Activated T-cell treated with anti-CD3 and anti-CD28 coated beads, Interleukin-2, amount 50 U/mL, for 48 hours (primary cell): ENCODE measurements at regions not wholly inside any gene's neighbourhood (a gene's known extent, or its start where the extent isn't known, plus 50 kb on each side); places are given as distances from the start of the nearest gene placed in this dataset.

ENCODE experiments used
- DNase-seq, 2 experiments: peaks; one replicate each; pipeline ENCODE4 v3.0.0-alpha.2; 2020

GRCh38 chr20:6886065-6886729 lies 118.7 kb downstream of the BMP2 start:
- DNase-seq = no peak

- no peak for DNase-seq
Measured at GRCh38 chr20:6887966-6888365, 120.5 kb downstream of the BMP2 start.

GRCh38 chr20:6888736-6889395 lies 121.4 kb downstream of the BMP2 start:
- no peak for DNase-seq

DNA sequence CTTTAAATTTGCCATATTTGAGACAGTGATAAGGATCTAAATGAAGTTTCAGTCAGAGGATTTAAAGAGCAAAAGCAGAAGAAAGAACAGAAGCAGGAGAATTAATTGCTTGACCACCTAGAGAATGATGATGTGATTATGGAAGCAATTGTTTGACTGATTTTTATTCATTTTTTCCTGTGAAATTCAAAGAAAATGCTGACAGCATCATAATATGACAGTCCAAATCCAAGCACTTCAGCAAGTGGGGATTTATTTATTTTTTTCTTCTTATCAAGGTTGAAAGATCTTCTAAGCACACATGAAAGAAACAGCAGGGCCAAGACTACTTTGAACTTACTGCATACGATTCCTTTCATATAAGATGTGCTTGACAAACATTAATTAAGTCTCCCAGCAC lies 125.2 kb downstream of the BMP2 start:
- DNase-seq = no peak

- no peak for DNase-seq
Measured at GRCh38 chr20:6898928-6899327, 131.4 kb downstream of the BMP2 start.

DNA sequence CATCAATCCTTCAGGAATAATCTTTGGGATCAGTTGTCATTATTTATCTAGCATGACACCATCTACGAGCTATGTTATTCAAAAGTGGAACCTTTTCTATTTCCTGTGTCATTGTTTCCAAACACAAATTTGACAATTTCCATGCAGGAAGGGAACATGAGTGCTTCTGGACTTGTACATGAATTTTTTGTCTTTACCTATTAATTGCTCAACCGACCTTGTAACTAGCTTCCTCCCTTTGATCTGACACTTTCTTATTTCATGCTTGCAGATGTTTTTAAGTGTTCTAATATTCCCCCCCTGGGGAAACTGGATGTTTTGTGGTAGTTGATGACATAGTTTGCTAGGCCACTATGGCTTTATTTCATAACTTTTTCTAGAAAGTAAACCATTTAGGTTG lies 139.4 kb downstream of the BMP2 start:
- no peak for DNase-seq

GRCh38 chr20:6908673-6909072 lies 141.2 kb downstream of the BMP2 start:
- no peak for DNase-seq

GRCh38 chr20:6909608-6910007 lies 142.1 kb downstream of the BMP2 start:
- no peak for DNase-seq

DNA sequence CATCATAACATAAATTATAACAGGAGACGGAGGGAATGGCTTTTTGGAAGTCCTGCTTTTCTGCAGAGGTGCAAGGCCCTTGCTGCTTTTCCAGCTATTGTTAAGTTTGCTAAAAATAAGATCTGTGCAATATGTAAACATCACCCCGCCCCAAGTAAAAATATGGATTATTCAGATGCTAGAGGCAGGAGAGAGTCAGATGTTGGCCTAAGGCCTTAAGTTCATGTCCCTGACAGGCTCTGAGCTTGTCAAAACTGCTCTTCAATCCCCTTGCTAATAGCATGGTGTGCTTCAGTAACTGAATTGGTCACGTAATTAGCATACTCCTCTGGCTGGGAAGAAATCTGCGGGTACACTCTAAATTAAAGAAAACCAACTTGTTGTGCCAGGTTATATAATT lies 147.5 kb downstream of the BMP2 start:
- DNase-seq = no peak

DNA sequence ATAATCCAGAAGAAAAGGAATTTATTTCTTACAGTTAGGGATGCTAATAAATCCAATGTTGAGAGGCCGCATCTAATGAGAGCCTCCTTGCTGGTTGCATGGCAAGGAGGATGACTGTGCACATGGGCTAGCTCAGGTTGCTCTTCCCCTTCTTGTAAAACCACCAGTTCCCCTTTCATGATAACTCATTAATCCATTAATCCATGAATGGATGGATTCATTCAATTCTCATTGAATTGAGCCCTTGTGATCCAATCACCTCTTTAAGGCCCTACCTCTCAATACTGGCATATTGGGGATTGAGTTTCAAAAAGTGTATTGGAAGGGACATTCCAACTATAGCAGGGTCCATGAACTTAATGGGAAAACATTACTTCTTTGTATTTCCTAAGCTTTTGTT lies 149.5 kb downstream of the BMP2 start:
- DNase-seq = no peak

DNA sequence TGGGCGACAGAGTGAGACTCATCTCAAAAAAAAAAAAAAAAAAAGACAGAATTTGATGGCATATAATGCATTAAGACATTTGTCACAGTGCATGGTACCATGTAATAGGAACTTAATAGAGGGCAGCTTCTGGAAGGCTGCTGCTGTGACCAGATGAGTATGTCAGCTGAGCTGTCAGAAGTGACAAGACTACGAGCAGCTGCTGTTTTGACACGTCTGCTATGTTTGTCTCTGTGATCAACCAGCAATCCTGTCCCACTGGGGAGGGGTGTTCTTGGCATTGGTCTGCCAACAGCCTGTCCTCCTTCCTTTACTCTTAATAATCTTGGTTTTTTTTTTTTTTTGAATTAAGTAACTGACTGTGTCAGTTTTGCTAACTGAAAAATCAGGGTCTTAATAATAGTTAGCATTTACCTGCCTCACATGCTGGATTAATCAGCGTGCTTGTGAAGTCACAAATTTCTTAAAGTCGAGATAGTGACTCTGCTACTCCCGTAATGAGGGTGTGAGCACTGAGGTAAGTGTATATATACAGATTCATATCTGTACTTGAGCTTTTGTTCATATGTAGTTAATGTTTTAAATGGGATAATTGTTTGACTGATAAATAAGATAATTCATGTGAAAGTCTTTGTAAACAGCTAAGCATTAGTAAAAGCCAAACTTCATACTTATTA lies 152.4 kb downstream of the BMP2 start:
- no peak for DNase-seq

DNA sequence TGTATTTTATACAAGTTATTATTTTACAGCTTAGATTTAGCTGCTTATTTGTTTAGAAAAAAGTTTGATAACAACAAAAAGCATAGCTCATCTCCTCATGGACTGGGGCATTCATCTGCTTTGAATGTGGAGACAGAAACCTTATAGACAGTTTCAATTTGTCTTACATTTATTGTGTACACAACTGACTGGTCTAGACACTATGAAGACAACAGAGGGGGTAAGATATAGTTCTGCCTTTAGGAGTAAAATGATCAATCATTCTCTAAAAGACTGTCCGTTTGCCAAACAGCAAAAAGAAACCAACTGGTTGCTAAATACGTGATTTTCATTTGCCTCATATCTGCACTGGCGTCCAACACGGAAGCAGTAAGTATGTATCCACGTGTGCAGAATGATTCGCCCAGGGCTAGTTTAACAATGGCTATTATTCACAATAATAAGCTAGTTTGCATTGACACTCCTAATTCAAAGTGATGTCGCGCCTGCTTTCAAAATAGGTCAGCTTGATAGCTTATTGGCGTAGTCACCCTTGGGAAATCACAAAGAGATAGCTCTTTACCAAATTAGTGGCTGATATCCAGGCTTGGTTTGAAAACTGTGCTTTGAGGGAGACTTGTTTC lies 153.6 kb downstream of the BMP2 start:
- DNase-seq = no peak

- DNase-seq = no peak
Measured at GRCh38 chr20:6921717-6922386, 154.4 kb downstream of the BMP2 start.

- no peak for DNase-seq
Measured at GRCh38 chr20:6924681-6925080, 157.2 kb downstream of the BMP2 start.

DNA sequence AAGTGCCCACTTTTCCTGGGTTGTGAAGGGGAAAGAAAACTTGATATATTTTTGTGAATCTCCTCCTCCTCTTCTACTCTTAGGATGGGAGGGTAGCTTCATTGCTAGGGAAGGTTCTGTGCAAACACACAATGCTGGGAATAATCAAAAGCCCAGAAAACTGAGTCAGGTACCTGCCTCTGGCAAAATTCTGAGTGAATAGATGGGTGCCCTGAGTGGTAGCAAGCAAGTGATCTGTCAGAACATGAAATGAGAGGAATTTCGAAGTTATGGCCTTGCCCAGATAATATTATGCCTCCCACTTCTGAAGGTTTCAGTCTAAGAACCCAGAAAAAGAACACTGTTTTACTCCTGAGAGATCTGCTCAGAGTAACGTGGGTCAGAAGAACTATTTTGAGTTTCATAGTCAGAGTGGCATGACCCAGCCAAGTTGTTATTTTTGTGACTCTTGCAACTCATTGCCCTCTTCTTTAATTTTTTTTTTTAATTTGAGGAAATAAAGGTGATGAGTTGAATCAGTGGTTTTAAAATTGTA lies 158.3 kb downstream of the BMP2 start:
- no peak for DNase-seq

DNA sequence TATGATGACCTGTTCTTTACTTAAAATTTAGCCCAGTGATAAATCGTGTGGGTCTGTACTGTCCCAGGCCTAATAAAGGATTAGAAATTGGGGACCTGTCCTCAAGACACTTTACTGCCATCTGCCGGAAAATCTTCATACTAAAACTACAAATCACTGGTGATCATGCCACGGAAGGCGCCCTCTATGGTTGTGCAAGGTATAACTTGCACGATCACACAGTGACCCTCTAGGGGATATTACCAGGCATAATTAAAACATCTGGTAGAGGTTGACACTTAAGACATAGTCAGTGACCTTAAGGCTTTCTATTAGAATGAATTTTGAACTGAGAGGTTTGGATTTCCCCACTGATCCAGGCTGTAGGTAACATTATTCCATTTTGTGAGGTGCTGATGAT lies 172.6 kb downstream of the BMP2 start:
- DNase-seq = peak in 1 of 2 experiments; percentile 11

DNA sequence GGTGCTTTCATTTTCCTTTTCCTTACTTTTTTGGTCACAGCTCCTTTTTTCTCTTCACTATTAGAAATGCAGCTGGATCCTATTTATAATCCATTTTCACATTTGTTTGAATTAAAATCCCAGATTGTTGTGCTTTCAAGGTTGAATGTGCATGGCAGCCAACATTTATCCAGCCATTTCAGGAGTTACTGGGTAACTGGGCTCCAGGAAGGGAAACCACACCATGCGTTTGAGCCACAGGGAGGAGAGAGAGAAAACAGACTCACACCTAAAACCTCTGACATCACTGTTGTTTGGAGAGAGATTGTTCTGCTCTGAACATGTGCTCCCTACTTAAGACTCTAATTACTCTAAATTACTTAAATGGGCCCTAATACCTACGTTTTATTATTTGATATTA lies 173.4 kb downstream of the BMP2 start:
- no peak for DNase-seq

DNA sequence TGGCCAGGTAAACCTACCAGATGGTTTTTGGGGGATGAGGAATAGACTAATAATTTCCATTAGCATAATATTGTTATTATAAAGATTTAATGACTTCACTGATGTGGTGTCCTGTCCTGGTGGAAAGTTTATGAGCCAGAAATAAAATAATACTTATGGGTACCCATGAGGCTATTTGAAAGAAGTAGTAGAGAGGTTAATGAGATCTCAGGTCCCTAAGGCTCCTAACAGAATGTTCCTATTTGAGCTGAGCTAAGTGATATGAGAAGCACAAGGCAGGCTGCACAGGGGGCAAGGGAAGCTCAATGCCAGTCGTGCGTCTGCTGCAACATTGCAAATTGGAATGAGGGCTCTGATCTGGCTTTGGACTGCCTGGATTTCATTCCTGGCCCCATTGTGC lies 174.1 kb downstream of the BMP2 start:
- DNase-seq = no peak

DNA sequence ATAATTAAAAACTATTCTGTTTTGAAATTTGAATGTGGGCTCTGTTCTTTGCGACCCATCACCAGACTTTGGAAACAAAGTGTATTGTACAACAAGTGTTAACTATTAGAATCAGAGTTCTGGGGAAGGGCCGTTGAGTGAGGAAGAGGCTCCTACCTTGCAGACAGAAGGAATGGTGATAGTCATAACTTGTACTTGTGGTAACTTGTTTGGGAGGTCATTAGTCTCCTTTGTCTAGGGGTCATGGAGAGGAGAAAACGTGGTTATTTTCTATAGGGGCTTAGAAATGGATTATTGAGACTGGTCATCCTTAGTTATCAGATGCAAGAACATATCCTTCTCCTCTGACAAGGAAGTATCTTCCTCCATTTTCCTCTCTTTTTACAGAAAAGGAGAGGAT lies 174.8 kb downstream of the BMP2 start:
- no peak for DNase-seq

- DNase-seq = no peak
Measured at GRCh38 chr20:6944292-6944691, 176.8 kb downstream of the BMP2 start.

DNA sequence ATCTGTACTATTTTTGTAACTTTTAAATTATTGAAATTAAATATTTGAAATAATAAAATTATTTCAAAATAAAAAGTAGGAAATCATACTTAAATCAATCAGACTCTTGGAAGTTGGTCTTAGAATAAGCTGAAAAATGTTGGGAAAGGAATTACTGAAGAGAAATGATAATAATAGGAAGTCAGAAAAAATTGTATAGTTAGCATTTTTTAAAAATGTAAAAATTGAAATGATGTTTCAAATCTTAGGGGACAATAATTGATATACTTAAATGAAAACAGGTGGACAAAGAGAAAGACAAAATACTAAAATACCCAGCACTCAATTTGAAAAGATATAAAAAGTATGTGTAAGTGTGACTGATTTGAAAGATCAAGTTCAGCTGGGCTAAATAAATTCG lies 186.1 kb downstream of the BMP2 start:
- DNase-seq = no peak

DNA sequence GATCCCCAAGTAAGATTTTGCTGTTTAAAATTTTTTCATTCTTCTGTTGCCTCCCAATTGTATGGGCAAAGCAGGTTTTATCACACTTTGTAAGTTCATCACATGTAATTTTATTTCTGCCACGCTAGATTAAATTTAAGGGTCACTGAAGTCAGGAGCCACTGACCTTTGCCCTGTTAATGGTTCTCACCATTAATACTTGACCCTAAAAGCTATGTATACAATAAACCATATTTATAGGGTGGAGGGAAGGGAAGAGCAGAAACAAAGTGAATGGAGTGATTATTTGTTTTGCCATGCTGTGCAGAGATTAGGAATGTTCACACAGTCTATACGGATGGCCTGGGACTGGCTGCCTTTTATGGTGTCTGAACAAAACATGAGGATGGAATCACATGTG lies 186.7 kb downstream of the BMP2 start:
- DNase-seq = no peak

GRCh38 chr20:6956056-6956455 lies 188.6 kb downstream of the BMP2 start:
- DNase-seq = no peak
